ENCODE measurements at regions not wholly inside any gene's neighbourhood (a gene's known extent, or its start where the extent isn't known, plus 50 kb on each side); places are given as distances from the start of the nearest gene placed in this dataset.

GRCh38 chr6:147776631-147777213 lies 268.2 kb downstream of the SAMD5 start:
- Histone ChIP-seq H3K4me3 (ENCODE audit: low read depth, low read length) (no peak overlapping the region), H3K4me1 (ENCODE audit: control insufficient read depth, insufficient read depth, low read length) (no peaks in the 10 kb centered on the region), H3K27ac (ENCODE audit: low read depth, low read length) (no peak overlapping the region), H3K27me3 (ENCODE audit: control insufficient read depth, insufficient read depth, low read length) (no peaks in the 10 kb centered on the region), H3K9ac (ENCODE audit: low read depth, low read length) (no peak overlapping the region), H3K9me3 (ENCODE audit: control insufficient read depth, insufficient read depth, low read length) (no peaks in the 10 kb centered on the region), H3K36me3 (ENCODE audit: control insufficient read depth, insufficient read depth, low read length) (no peaks in the 10 kb centered on the region)

GRCh38 chr6:147779624-147780023 lies 271.1 kb downstream of the SAMD5 start:
- Histone ChIP-seq H3K9me3 (ENCODE audit: control insufficient read depth, insufficient read depth, low read length) (no peaks in the 10 kb centered on the region), H3K9ac (ENCODE audit: low read depth, low read length) (no peak overlapping the region), H3K4me1 (ENCODE audit: control insufficient read depth, insufficient read depth, low read length) (no peaks in the 10 kb centered on the region), H3K27ac (ENCODE audit: low read depth, low read length) (no peak overlapping the region), H3K4me3 (ENCODE audit: low read depth, low read length) (no peak overlapping the region), H3K27me3 (ENCODE audit: control insufficient read depth, insufficient read depth, low read length) (no peaks in the 10 kb centered on the region), H3K36me3 (ENCODE audit: control insufficient read depth, insufficient read depth, low read length) (no peaks in the 10 kb centered on the region)

- Histone ChIP-seq H3K4me1 (ENCODE audit: control insufficient read depth, insufficient read depth, low read length) (no peaks in the 10 kb centered on the region), H3K27me3 (ENCODE audit: control insufficient read depth, insufficient read depth, low read length) (no peaks in the 10 kb centered on the region), H3K27ac (ENCODE audit: low read depth, low read length) (no peak overlapping the region), H3K4me3 (ENCODE audit: low read depth, low read length) (no peak overlapping the region), H3K36me3 (ENCODE audit: control insufficient read depth, insufficient read depth, low read length) (no peaks in the 10 kb centered on the region), H3K9ac (ENCODE audit: low read depth, low read length) (no peak overlapping the region), H3K9me3 (ENCODE audit: control insufficient read depth, insufficient read depth, low read length) (no peaks in the 10 kb centered on the region)
These were observed 273.8 kb downstream of the SAMD5 start for GRCh38 chr6:147782302-147782701.

GRCh38 chr6:147784371-147784770 lies 275.9 kb downstream of the SAMD5 start:
- Histone ChIP-seq H3K4me3 (ENCODE audit: low read depth, low read length) (no peak overlapping the region), H3K4me1 (ENCODE audit: control insufficient read depth, insufficient read depth, low read length) (no peaks in the 10 kb centered on the region), H3K27me3 (ENCODE audit: control insufficient read depth, insufficient read depth, low read length) (no peaks in the 10 kb centered on the region), H3K36me3 (ENCODE audit: control insufficient read depth, insufficient read depth, low read length) (no peaks in the 10 kb centered on the region), H3K27ac (ENCODE audit: low read depth, low read length) (no peak overlapping the region), H3K9ac (ENCODE audit: low read depth, low read length) (no peak overlapping the region), H3K9me3 (ENCODE audit: control insufficient read depth, insufficient read depth, low read length) (no peaks in the 10 kb centered on the region)

GRCh38 chr6:147787417-147787816 lies 278.9 kb downstream of the SAMD5 start:
- Histone ChIP-seq H3K27me3 (ENCODE audit: control insufficient read depth, insufficient read depth, low read length) (no peaks in the 10 kb centered on the region), H3K4me3 (ENCODE audit: low read depth, low read length) (no peak overlapping the region), H3K4me1 (ENCODE audit: control insufficient read depth, insufficient read depth, low read length) (no peaks in the 10 kb centered on the region), H3K27ac (ENCODE audit: low read depth, low read length) (no peak overlapping the region), H3K36me3 (ENCODE audit: control insufficient read depth, insufficient read depth, low read length) (no peaks in the 10 kb centered on the region), H3K9ac (ENCODE audit: low read depth, low read length) (no peak overlapping the region), H3K9me3 (ENCODE audit: control insufficient read depth, insufficient read depth, low read length) (no peaks in the 10 kb centered on the region)

- no peaks in the 10 kb centered on the region for H3K36me3 ChIP-seq (ENCODE audit: control insufficient read depth, insufficient read depth, low read length)
- no peak overlapping the region for H3K4me3 ChIP-seq (ENCODE audit: low read depth, low read length)
- H3K9me3 ChIP-seq (ENCODE audit: control insufficient read depth, insufficient read depth, low read length) = no peaks in the 10 kb centered on the region
- no peak overlapping the region for H3K27ac ChIP-seq (ENCODE audit: low read depth, low read length)
- H3K27me3 ChIP-seq (ENCODE audit: control insufficient read depth, insufficient read depth, low read length) = no peaks in the 10 kb centered on the region
- H3K4me1 ChIP-seq (ENCODE audit: control insufficient read depth, insufficient read depth, low read length) = no peaks in the 10 kb centered on the region
- H3K9ac ChIP-seq (ENCODE audit: low read depth, low read length) = no peak overlapping the region
These were observed 281.0 kb downstream of the SAMD5 start for GRCh38 chr6:147789430-147789947.

GRCh38 chr6:147793871-147794643 lies 285.6 kb downstream of the SAMD5 start:
- Histone ChIP-seq H3K27me3 (ENCODE audit: control insufficient read depth, insufficient read depth, low read length) (no peaks in the 10 kb centered on the region), H3K4me1 (ENCODE audit: control insufficient read depth, insufficient read depth, low read length) (no peaks in the 10 kb centered on the region), H3K4me3 (ENCODE audit: low read depth, low read length) (no peak overlapping the region), H3K9me3 (ENCODE audit: control insufficient read depth, insufficient read depth, low read length) (no peaks in the 10 kb centered on the region), H3K27ac (ENCODE audit: low read depth, low read length) (no peak overlapping the region), H3K36me3 (ENCODE audit: control insufficient read depth, insufficient read depth, low read length) (no peaks in the 10 kb centered on the region), H3K9ac (ENCODE audit: low read depth, low read length) (no peak overlapping the region)

- Histone ChIP-seq H3K9me3 (ENCODE audit: control insufficient read depth, insufficient read depth, low read length) (no peaks in the 10 kb centered on the region), H3K4me1 (ENCODE audit: control insufficient read depth, insufficient read depth, low read length) (no peaks in the 10 kb centered on the region), H3K27ac (ENCODE audit: low read depth, low read length) (no peak overlapping the region), H3K36me3 (ENCODE audit: control insufficient read depth, insufficient read depth, low read length) (no peaks in the 10 kb centered on the region), H3K9ac (ENCODE audit: low read depth, low read length) (no peak overlapping the region), H3K4me3 (ENCODE audit: low read depth, low read length) (no peak overlapping the region), H3K27me3 (ENCODE audit: control insufficient read depth, insufficient read depth, low read length) (no peaks in the 10 kb centered on the region)
These were observed 294.0 kb downstream of the SAMD5 start for GRCh38 chr6:147802459-147802858.

- Histone ChIP-seq H3K9me3 (ENCODE audit: control insufficient read depth, insufficient read depth, low read length) (no peaks in the 10 kb centered on the region), H3K36me3 (ENCODE audit: control insufficient read depth, insufficient read depth, low read length) (no peaks in the 10 kb centered on the region), H3K27ac (ENCODE audit: low read depth, low read length) (no peak overlapping the region), H3K9ac (ENCODE audit: low read depth, low read length) (no peak overlapping the region), H3K4me1 (ENCODE audit: control insufficient read depth, insufficient read depth, low read length) (no peaks in the 10 kb centered on the region), H3K4me3 (ENCODE audit: low read depth, low read length) (no peak overlapping the region), H3K27me3 (ENCODE audit: control insufficient read depth, insufficient read depth, low read length) (no peaks in the 10 kb centered on the region)
These were observed 296.7 kb downstream of the SAMD5 start for GRCh38 chr6:147805155-147805554.

GRCh38 chr6:147806697-147807096 lies 298.2 kb downstream of the SAMD5 start:
- Histone ChIP-seq H3K36me3 (ENCODE audit: control insufficient read depth, insufficient read depth, low read length) (no peaks in the 10 kb centered on the region), H3K4me1 (ENCODE audit: control insufficient read depth, insufficient read depth, low read length) (no peaks in the 10 kb centered on the region), H3K27ac (ENCODE audit: low read depth, low read length) (no peak overlapping the region), H3K9me3 (ENCODE audit: control insufficient read depth, insufficient read depth, low read length) (no peaks in the 10 kb centered on the region), H3K9ac (ENCODE audit: low read depth, low read length) (no peak overlapping the region), H3K27me3 (ENCODE audit: control insufficient read depth, insufficient read depth, low read length) (no peaks in the 10 kb centered on the region), H3K4me3 (ENCODE audit: low read depth, low read length) (no peak overlapping the region)

- Histone ChIP-seq H3K9ac (ENCODE audit: low read depth, low read length) (no peak overlapping the region), H3K36me3 (ENCODE audit: control insufficient read depth, insufficient read depth, low read length) (no peaks in the 10 kb centered on the region), H3K9me3 (ENCODE audit: control insufficient read depth, insufficient read depth, low read length) (no peaks in the 10 kb centered on the region), H3K27ac (ENCODE audit: low read depth, low read length) (no peak overlapping the region), H3K27me3 (ENCODE audit: control insufficient read depth, insufficient read depth, low read length) (no peaks in the 10 kb centered on the region), H3K4me1 (ENCODE audit: control insufficient read depth, insufficient read depth, low read length) (no peaks in the 10 kb centered on the region), H3K4me3 (ENCODE audit: low read depth, low read length) (no peak overlapping the region)
These were observed 300.1 kb downstream of the SAMD5 start for GRCh38 chr6:147808640-147809039.
